Nephron (organoid): ENCODE measurements at regions not wholly inside any gene's neighbourhood (a gene's known extent, or its start where the extent isn't known, plus 50 kb on each side); places are given as distances from the start of the nearest gene placed in this dataset.

Source experiments
- H3K27ac Mint-ChIP-seq, 3 experiments: 2 replicates each; pipeline ENCODE4 v1.8.0; 2020; ENCODE audit warnings: mixed read lengths in 3 of 3, mild to moderate bottlenecking in 2 of 3, moderate library complexity in 1 of 3
- H3K27me3 Mint-ChIP-seq: 2 replicates; pipeline ENCODE4 v1.8.0; 2021; ENCODE audit warnings: low read depth, mild to moderate bottlenecking, moderate library complexity, mixed read lengths
- H3K36me3 Mint-ChIP-seq: 2 replicates; pipeline ENCODE4 v1.8.0; 2020; ENCODE audit warnings: low read depth, mixed read lengths
- H3K4me1 Mint-ChIP-seq: 2 replicates; pipeline ENCODE4 v1.8.0; 2020; ENCODE audit warnings: mixed read lengths
- H3K4me3 Mint-ChIP-seq, 3 experiments: 2 replicates each; pipeline ENCODE4 v1.8.0; 2020; ENCODE audit warnings: mild to moderate bottlenecking in 3 of 3, mixed read lengths in 3 of 3, moderate library complexity in 2 of 3
- H3K9me3 Mint-ChIP-seq: 2 replicates; pipeline ENCODE4 v1.8.0; 2020; ENCODE audit warnings: mixed read lengths
- TF ChIP-seq, protein P1 (sequence below), 3 experiments: fragments of 200-600 bp; sonication (generic); IDR thresholded peaks; one replicate each; pipeline ENCODE4 v1.5.0; 2021; ENCODE audit warnings: antibody characterized with exemption in 3 of 3; ENCODE audit not compliant: unreplicated experiment in 3 of 3

- Mint-ChIP-seq H3K4me1 (peaks cover 47% of the 10 kb centered on the region), H3K27me3 (peaks cover 4% of the 10 kb centered on the region), H3K9me3 (peaks cover 5% of the 10 kb centered on the region), H3K4me3 (no peak overlapping the region), H3K36me3 (no peaks in the 10 kb centered on the region), H3K27ac (peak overlapping the region in 2 of 3 experiments; percentile 81 to 82)
- TF ChIP-seq, protein P1, sequence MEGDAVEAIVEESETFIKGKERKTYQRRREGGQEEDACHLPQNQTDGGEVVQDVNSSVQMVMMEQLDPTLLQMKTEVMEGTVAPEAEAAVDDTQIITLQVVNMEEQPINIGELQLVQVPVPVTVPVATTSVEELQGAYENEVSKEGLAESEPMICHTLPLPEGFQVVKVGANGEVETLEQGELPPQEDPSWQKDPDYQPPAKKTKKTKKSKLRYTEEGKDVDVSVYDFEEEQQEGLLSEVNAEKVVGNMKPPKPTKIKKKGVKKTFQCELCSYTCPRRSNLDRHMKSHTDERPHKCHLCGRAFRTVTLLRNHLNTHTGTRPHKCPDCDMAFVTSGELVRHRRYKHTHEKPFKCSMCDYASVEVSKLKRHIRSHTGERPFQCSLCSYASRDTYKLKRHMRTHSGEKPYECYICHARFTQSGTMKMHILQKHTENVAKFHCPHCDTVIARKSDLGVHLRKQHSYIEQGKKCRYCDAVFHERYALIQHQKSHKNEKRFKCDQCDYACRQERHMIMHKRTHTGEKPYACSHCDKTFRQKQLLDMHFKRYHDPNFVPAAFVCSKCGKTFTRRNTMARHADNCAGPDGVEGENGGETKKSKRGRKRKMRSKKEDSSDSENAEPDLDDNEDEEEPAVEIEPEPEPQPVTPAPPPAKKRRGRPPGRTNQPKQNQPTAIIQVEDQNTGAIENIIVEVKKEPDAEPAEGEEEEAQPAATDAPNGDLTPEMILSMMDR (IDR thresholded peaks at IDR 0.05; ENCODE audit: unreplicated experiment in 3 of 3): no peak
Measured at GRCh38 chr16:65725156-65725845, 603.4 kb upstream of the CDH11 start.

- peaks cover 37% of the 10 kb centered on the region for H3K4me1 Mint-ChIP-seq
Measured at GRCh38 chr16:65722429-65722828, 600.6 kb upstream of the CDH11 start.

DNA sequence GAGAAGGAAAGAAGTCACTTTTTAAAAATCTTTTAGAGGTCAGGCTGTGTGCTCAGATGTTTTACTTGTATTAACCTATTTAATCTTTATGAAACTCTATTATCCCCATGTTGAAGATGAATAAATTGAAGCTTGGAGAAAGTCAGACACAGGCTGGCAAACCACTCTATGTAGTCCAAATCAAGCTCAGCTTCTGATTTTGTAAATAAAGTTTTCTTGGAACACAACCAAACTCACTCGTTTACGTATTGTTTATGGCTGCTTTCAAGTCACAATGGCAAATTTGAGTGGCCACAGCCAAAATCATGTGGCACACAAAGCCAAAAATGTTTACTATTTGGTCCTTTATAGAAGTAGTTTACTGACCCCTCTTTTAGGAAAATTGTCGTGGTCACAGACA is 596.0 kb upstream of the CDH11 start:
- Mint-ChIP-seq H3K9me3 (no peaks in the 10 kb centered on the region), H3K4me3 (no peak overlapping the region), H3K4me1 (peaks cover 21% of the 10 kb centered on the region), H3K27ac (peak overlapping the region; percentile 8 to 58 (median 32)), H3K36me3 (no peaks in the 10 kb centered on the region), H3K27me3 (no peaks in the 10 kb centered on the region)
- TF ChIP-seq, protein P1 (IDR thresholded peaks at IDR 0.05; ENCODE audit: unreplicated experiment in 3 of 3): no peak

More at GRCh38 chr16:65722429-65722828, 600.6 kb upstream of the CDH11 start:
- Mint-ChIP-seq H3K4me3 (no peak overlapping the region), H3K9me3 (no peaks in the 10 kb centered on the region), H3K27ac (peak overlapping the region in 1 of 3 experiments; percentile 63), H3K27me3 (peaks cover 4% of the 10 kb centered on the region), H3K36me3 (no peaks in the 10 kb centered on the region)
- TF ChIP-seq, protein P1 (IDR thresholded peaks at IDR 0.05; ENCODE audit: unreplicated experiment in 3 of 3): no peak

GRCh38 chr16:65716737-65717700 is 595.2 kb upstream of the CDH11 start:
- Mint-ChIP-seq H3K4me1 (peaks cover 21% of the 10 kb centered on the region), H3K27ac (peak overlapping the region; percentile 8 to 58 (median 32)), H3K27me3 (no peaks in the 10 kb centered on the region), H3K9me3 (no peaks in the 10 kb centered on the region), H3K36me3 (no peaks in the 10 kb centered on the region), H3K4me3 (no peak overlapping the region)
- TF ChIP-seq, protein P1 (IDR thresholded peaks at IDR 0.05; ENCODE audit: unreplicated experiment in 3 of 3): no peak

DNA sequence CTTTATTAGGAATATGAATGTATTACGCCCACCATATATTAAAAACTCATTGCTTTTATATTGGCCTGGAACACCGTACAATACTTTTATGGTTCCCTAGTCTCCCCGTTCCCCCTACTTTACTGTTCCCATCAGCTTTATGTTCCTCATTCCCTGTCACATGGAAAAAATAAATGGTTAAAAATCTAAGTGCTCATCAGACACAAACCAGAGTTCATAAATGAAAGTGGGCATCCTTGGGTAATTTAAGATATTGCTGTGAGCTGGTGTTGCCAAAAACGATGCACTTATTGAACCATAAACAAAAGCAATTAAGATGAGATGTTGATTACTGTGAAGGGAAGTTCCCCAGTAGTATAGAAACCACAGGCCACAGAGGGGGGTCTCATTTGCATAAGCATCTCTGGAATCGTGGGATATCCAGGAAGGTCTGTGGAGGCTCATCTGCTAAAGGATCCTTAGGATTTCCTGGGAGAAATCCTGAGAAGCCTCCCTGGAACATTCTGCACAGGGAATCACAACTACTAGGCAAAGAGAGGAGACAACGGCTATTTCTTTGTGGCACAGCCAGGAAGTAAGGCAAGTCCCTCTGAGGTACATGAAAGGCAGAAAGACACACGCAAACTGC is 591.4 kb upstream of the CDH11 start:
- Mint-ChIP-seq H3K4me3 (no peak overlapping the region), H3K9me3 (peaks cover 4% of the 10 kb centered on the region), H3K27me3 (no peaks in the 10 kb centered on the region), H3K4me1 (peaks cover 39% of the 10 kb centered on the region), H3K36me3 (no peaks in the 10 kb centered on the region), H3K27ac (peak overlapping the region in 1 of 3 experiments; percentile 24)
- TF ChIP-seq, protein P1 (IDR thresholded peaks at IDR 0.05; ENCODE audit: unreplicated experiment in 3 of 3): no peak
